KBM-7 (cell line): ENCODE measurements at regions not wholly inside any gene's neighbourhood (a gene's known extent, or its start where the extent isn't known, plus 50 kb on each side); places are given as distances from the start of the nearest gene placed in this dataset.

Source experiments
- DNase-seq: peaks from one replicate; pipeline ENCODE4 v3.0.0-alpha.2; 2015
- in situ Hi-C: fragments of 300-500 bp; cut with MboI; formaldehyde crosslinking; loops from 2 replicates; pipeline ENCODE4 v1.14.3; 2020; ENCODE audit warnings: low sequenced_read_pairs, low pct_unique_long_range_greater_than_20kb, mixed read lengths

- DNase-seq, result no peak
- in situ Hi-C loops, result no loop called here
Measured at GRCh38 chr9:105054491-105054890, 126.5 kb upstream of the ABCA1 start.

- no peak for DNase-seq
- in situ Hi-C loops, result no loop called here
Measured at GRCh38 chr9:105055917-105056316, 128.0 kb upstream of the ABCA1 start.

DNA sequence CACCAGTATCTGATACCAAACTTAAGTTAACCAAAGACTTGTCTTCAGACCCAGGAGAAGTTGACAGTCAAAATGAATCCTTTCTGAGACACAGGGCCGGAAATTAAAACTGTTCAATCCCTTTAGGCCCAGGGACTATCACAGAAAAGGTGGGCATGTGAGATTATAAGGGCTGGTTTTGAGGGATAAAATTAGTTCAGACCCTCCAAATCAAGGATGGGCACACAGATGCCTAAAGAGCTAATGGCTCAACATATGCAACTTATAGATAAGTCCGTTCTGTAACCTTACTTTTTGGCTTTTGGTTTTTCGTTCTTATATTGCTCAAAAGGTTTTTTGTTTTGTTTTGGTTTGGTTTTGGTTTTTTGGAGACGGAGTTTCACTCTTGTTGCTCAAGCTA lies 129.6 kb upstream of the ABCA1 start:
- in situ Hi-C loops, result no loop called here
- no peak for DNase-seq

DNA sequence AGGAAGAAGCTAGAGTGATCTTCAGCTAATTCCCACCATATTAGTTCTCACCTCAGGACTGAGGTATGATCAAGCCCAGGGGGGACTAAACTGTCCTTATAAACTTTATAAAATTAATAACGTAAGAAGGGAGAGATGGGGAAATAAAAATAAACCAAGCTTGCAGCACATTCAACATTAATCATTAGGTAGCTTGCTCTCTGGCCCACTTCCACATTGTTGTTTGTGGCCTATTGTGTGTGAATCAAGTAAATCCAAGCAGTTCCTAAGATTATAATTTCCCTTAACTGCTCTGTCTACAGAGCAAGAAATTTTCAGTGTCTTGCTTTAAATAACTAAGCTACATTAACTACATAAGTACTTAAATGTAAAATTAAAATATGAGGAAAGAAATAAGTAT lies 131.3 kb upstream of the ABCA1 start:
- no peak for DNase-seq
- in situ Hi-C loops, result no loop called here

GRCh38 chr9:105062222-105062855 lies 134.4 kb upstream of the ABCA1 start:
- in situ Hi-C loops, result no loop called here
- no peak for DNase-seq

DNA sequence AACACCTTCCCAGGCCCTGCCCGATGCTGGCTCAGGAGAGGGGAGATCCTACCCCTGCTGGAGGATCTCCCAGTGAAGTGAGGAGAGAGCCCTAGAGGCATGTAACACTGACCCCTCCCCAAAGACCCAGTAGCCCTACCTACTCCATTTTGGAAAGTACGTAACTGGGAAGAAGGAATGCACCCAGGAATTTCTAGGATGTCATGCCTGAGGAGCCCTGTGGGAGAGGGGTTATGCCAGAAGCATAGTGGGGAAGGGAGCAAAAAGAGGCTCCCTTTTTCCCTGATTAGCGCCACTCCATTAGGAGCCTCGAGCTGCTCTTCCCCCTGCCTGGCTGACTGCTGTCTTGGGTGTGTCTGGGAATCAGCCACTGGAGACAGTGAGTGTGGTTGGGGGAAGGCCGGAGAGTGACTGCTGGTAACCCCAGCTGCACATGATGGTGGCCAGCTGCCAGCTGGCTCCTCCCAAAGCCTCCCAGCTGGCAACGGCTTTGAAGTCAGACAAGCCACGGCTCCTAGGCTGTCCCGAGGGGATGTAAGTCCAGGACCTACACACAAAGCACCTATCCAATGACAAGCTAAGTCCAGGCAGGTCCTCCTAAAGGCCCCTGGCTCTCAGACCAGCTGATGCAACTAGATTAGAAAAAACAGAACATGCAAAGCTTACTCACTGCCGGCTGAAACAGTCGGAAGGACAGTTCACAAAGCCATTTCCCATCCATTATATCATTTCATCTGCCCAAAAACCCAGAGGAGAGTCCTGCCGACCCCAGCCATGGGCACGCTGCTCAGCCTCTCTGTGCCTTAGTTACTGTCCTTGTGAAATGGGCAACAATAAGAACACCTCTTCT lies 136.5 kb upstream of the ABCA1 start:
- in situ Hi-C loops, result no loop called here
- DNase-seq, result peak; percentile 53

GRCh38 chr9:105065098-105066088 lies 137.4 kb upstream of the ABCA1 start:
- in situ Hi-C loops, result no loop called here
- DNase-seq, result no peak

GRCh38 chr9:105066275-105066865 lies 138.4 kb upstream of the ABCA1 start:
- in situ Hi-C loops, result no loop called here
- DNase-seq, result no peak

DNA sequence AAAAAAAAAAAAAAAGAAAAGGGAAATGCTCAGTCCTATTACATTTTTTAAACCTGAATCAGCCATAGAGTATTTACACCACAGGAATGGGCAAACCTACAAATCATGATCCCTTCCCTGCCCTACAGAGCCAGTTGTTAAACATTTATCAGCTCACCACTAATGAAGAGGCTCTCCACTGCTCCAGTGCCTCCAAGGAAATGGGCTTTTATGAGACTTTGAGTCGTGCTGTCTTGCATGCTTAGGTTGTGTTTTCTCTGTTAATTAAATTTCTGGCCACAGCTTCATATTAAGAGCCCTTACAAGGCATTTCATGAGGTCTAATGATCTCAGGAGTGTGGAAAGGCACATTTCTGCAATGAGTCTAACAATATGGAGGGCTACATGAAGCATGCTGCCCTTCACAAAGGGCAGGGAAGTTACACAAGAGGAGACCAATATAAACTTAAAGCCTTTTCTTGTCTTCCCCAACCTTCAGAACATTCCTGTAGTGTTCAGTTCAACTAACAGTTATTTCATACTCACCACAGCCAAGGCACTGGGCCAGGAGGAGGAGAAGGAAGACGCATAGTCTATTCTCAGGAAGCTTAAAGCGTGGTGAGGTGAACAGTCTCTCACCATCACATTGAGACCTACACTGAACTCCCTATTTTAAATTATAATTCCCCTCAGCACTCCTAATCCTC lies 140.1 kb upstream of the ABCA1 start:
- DNase-seq, result no peak
- in situ Hi-C loops, result no loop called here

DNA sequence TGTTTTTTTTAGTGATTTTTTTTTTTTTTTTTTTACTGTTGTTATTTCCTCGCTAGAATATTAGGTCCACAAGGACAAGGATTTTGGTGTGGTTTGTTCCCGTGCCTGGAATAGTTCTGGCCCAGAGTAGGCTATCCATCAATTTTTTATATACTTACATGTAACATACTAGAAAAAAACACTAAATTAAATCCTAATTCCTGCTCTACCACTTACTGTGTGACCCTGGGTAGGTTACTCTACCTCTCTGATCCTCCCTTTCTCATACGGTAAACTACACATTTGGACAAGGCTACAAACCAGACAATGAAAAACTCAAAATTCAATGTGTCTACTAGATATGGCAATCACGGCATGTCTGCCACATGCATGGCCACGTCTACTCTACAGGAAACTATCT lies 141.3 kb upstream of the ABCA1 start:
- no peak for DNase-seq
- in situ Hi-C loops, result no loop called here

GRCh38 chr9:105069696-105070095 lies 141.7 kb upstream of the ABCA1 start:
- no peak for DNase-seq

GRCh38 chr9:105070176-105070575 lies 142.2 kb upstream of the ABCA1 start:
- in situ Hi-C loops, result no loop called here
- DNase-seq, result no peak

More at GRCh38 chr9:105069696-105070095, 141.7 kb upstream of the ABCA1 start:
- in situ Hi-C loops, result no loop called here

GRCh38 chr9:105072476-105072875 lies 144.5 kb upstream of the ABCA1 start:
- no peak for DNase-seq
- in situ Hi-C loops, result no loop called here

DNA sequence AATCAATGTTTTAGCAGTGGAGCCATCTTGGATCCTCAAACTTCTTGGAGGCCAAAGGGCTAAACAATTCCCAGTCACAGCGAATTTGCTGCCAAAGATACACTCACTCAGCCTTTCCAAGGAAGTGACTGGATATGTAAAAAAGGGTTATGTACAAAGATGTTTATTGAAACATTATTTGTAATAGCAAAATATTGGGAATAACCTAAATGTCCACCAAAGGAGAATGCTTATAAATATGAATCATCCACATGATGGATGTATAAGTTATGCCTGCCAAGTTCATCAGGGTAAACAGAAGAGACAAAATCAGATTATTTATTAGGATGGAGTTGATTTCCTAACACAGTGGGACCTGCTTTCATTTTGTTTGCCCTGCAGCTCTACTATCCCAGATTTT lies 145.2 kb upstream of the ABCA1 start:
- in situ Hi-C loops, result no loop called here
- no peak for DNase-seq

- DNase-seq, result no peak
- in situ Hi-C loops, result no loop called here
Measured at GRCh38 chr9:105074491-105074890, 146.5 kb upstream of the ABCA1 start.

DNA sequence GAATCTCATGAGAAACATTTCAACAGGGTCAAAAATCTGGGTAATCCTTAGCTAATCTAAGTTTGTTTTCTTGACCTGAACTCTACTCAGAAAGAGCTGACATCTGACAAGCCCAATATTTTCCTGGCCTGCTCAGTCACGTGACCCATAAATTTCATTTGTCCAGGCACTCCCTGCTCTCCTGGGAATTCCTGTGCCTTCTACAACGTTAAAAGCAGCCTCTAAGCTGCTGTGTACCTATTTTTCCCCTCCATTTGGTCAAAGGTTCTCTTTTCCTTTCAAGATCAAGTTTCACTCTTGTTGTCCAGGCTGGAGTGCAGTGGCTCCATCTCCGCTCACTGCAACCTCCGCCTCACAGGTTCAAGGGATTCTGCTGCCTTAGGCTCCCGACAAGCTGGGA lies 148.8 kb upstream of the ABCA1 start:
- in situ Hi-C loops, result no loop called here
- no peak for DNase-seq

DNA sequence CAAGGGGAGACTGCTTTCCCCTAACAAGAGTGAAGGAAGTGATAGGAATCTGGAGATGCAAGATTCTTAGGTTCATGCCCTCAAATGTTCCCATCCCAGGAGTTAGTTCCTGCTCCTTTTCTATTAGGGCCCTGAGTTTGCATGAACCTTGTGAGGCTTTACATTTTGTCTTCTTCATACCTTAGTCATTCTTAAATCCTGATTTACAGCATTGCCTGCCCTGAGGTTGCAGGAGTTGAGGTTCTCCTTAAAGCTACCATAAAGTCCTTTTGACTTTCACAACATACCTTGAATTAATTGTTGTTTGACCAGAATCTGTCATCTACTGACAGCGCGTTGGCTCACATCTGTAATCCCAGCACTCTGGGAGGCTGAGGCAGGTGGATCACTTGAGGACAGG lies 151.5 kb upstream of the ABCA1 start:
- DNase-seq, result no peak
- in situ Hi-C loops, result no loop called here

- DNase-seq, result no peak
- in situ Hi-C loops, result no loop called here
Measured at GRCh38 chr9:105082843-105083242, 154.9 kb upstream of the ABCA1 start.

GRCh38 chr9:105083256-105083655 lies 155.3 kb upstream of the ABCA1 start:
- no peak for DNase-seq
- in situ Hi-C loops, result no loop called here
